GM18861 (cell line): ENCODE measurements at regions not wholly inside any gene's neighbourhood (a gene's known extent, or its start where the extent isn't known, plus 50 kb on each side); places are given as distances from the start of the nearest gene placed in this dataset.

ENCODE experiments used
- ATAC-seq: cut with Tn5 transposase; IDR thresholded peaks from one replicate; pipeline ENCODE4 v1.9.1; 2021; ENCODE audit not compliant: unreplicated experiment

DNA sequence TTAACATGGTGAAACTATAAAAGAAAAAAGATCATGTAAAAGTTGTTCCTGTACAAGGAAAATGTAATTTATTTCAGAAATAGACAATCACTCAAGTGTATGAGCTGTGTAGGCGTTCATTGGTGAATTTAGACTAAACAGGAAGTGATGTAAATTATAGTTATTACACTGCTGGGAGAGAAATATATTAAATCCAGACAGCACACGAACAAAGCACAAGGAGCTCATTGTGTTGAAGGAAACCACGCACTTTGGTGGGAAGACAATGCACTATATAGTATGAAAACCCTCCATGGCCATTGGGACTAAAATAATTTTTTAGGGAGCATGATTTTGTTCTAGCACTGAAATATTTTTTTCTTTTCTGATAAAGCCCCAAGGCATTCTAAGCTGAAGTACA is 450.5 kb downstream of the KLF12 start:
- ATAC-seq = no peak

DNA sequence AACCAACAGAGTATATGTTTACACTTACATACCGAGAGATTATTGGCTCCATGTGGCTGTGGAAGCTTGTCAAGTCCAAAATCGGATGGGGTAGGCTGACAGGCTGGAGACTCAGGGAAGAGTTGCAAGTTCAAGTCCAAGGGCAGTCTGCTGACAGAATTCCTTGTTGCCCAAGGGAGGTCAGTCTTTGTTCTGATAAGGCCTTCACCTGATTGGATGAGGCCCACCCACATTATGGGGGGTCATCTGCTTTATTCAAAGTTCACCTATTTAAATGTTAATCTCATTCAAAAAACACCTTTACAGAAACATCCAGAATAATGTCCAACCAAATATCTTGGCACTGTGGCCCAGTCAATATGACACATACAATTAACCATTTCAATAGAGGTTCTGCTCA is 452.4 kb downstream of the KLF12 start:
- no peak for ATAC-seq

DNA sequence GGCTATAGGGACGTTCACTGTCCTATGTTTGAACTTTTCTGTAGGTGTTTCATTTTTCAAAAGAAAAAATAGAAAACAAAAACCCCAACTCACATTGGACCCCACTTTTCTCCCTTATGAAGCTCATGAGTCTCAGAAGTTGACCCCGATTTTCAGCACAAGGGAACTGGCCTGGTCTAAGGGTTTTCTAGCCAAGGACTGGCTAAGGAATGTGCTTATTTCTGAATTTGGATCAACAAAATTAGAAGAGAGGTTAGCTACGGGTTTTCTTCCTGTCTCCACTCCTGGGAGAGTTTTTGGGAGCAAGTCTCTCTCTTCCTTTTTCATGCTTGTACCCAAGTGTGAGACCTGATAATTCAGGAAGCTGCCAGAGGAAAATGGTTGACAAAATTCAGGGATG is 453.2 kb downstream of the KLF12 start:
- ATAC-seq = no peak

DNA sequence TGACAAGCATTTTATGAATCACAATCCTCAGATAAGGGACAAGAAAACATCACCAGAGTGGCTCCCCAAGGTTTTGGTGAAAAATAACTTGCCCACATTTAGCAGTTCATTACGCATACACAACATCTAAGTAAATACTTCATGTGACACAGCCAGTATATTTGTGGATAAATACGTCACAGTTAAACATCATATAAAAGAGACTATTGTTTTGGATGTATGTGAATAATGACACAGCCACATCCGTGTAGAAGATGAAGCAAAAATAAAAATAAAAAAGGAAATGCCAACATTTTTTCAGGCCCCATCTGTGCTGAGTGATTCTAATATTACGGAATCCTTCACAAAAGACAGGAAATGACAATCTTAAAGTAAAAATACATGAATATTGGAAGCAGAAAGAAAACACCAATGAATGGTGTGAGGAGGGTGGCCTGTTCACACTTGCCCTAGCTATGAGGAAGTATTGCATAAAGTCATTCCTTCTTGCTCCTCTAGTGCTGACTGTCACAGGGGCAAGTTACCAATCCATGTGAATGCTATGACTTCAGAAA is 457.1 kb downstream of the KLF12 start:
- no peak for ATAC-seq

DNA sequence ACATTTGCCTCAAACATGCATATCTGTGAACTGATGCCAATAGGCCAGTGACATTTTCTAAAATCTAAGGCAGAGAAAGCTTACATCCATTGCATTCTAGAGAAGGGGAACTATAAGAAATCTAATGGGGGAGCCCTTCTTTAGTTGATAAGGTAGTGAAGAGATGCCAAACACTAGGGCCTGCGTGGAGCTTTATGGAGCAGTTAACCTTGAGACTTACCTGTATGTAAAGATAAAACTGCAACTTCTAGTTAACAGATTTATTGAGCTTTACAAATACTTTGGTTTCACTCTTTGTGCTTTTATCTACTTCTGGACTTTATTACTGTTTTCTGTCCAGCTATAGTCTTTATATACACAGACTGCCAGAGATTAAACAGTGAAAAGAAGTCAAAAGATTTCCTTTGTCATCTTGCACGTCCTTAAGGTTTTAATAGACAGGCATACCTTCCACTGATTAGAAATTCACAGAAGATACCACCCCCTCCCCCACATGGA is 457.6 kb downstream of the KLF12 start:
- no peak for ATAC-seq

DNA sequence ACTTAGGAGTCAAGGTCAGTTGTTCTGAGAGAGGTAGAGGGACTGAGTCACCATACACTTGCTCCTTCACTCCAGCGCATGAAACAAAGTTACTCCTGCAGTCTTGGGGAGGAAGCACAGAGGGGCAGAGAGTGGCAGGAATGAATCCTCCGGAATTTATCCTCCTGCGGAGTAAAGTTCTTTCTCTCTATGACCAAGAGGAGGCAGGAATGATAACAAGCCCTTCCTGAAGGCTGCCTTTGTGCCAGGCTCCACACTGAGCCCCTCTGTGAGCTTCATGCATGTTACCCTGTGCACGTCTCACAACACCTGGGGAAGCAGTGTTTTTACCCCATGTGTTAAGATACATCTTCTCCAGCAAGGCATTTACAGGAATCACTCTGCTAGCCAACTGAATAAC is 458.4 kb downstream of the KLF12 start:
- no peak for ATAC-seq

DNA sequence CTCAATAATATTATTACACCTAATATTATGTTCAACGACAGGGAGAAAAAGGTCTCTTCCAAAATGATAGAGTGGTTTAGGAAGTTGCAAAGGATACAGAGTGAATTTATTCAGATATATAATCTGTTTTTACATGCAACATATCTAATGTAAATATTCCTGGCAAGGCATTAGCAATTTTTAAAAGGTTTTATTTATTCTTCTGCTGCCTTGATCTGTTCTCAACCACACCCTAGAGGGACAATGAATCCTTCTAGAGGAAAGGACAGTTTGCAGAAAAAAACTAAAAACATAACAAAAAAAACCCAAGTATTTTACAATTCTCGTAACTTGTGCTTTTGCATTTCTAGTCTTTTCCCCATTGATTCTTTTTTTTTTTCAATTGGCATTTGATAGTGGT is 459.6 kb downstream of the KLF12 start:
- ATAC-seq = no peak

DNA sequence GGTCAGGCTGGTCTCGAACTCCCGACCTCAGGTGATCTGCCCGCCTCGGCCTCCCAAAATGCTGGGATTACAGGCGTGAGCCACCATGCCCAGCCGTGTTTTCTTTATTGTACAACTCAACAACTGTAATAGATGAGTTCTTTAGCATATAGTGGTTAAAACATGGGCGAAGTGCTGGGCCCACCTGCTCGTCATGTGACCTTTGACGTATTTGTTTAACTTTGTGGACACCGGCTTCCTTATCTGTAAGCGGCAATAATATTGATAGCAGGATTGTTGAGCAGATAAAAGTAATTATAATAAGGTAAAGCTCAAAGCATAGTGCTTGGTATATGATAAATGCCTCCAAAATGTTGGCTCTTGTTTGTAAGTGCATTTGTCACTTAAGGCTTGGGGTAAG is 460.3 kb downstream of the KLF12 start:
- no peak for ATAC-seq

DNA sequence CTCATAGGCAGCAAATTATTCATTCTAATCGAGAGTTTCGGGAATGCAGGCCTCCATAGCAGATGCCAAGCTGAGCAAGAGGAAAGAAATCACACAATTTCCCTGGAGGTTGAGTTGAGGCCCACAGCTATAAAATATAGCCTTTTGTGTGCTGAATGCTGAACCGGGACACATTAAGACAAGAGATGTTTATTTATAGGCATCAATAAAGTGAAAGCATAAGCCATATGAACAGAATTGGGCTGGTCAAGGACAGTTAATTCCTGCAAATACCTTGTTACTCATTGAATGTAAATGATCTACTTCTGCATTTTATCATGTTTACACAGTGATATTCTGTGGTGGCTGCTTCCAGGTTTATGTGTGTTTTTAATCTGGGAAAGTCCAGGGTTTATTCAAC is 461.7 kb downstream of the KLF12 start:
- no peak for ATAC-seq

DNA sequence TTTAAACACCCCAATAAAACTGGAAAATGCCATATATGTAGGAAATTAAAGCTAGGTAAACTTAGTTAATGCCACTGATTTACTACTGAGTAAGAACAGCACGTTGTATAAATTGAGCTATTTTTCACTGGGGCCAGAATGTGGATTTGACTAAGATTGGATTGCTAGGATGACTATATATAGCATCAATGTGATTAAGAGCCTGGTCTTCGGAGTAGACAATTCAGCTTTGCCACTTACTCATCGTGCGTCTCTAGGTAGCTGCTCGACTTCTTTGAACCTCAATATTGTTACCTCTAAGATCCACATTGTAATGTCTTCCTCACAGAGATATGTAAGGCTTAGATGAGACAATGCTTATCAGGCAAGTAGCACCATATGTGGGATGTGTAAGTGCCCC is 462.5 kb downstream of the KLF12 start:
- no peak for ATAC-seq

DNA sequence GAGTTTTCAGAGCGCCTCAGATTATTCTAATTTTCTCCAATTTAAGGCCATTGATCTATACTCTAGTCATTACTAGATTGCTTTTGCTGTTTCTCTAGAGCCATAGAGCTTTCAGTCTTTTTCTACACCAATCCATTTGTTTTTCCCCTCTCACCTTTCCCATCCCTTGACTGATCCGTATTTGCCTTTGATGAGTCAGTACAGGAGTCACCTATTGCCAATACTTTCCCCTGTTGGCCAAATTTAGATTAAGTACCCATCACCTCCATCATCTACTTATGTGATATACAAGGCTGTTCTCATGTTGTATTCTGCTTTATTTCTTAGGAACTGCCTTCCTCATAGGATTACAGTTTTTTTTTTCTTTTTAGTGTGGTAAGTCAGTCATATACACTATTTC is 463.2 kb downstream of the KLF12 start:
- ATAC-seq = no peak

DNA sequence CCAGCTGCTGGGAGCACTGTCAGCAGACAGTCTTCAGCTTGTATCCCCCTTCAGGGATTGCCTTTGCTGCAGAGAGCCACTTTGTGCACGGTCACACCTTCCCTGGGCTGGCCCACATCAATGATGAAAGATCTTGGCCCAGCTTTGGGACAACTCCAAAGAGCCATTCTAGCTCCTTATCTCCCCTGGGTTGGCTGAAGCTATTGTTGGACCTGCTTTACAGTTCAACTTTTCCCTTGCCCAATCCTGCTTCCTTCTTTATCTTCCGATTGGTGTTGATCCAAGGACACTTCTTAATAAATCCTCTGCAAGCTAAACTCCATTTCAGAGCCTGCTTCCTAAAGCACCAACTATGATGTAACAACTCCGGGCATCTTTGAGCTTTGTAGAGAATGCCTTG is 466.4 kb downstream of the KLF12 start:
- ATAC-seq = no peak

DNA sequence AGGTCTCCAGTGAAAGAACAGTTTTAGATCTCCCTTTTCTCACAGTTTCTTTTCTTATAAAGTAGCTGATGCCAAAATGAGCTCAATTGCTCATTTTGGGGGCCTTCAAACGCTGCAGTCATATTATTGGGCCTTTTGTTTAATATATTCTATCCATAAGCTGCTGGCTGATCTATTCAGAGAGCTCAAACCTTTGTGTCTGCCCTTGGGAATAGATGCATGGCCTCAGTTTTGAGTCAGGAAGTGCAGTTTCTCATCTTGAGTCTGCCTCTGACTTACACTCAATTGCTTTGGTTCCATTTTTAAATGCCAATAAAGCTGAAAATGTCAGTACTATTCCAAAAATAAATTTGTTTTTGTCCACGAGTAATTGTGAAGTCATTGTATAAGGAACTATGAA is 468.9 kb downstream of the KLF12 start:
- no peak for ATAC-seq

DNA sequence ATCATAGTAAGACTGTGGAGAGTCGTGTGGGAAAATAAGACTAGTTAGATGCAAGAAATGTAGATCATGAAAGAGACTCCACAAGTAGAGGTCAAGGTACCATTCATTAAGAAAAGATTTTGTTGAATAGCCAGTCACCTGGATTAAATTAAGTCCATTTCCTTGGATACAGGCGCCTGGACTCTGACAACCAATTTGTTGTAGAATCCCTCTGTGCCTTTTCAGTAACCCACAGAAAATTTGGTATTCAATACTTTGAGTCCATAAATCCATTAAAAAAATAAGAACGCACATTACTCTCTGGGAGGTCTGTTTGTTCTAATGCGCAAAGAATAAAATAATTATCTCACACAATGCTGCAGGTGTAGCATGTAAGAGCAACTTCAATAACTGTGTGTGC is 469.4 kb downstream of the KLF12 start:
- no peak for ATAC-seq

DNA sequence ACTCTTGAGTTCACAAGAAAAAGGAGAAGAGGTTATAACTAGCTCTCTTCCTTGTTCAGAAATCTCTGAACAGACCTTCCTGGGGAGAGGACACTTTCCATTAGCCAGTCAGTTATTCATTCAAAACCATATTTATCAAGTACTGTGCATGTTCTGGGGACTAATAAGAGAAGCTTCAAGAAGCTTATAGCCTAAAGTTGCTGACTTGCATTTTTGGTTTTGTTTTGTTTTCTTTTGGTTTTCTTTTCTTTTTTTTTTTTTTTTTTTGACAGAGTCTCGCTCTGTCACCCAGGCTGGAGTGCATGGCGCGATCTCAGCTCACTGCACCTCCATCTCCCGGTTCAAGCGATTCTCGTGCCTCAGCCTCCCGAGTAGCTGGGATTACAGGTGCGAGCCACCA is 471.4 kb downstream of the KLF12 start:
- ATAC-seq = no peak

DNA sequence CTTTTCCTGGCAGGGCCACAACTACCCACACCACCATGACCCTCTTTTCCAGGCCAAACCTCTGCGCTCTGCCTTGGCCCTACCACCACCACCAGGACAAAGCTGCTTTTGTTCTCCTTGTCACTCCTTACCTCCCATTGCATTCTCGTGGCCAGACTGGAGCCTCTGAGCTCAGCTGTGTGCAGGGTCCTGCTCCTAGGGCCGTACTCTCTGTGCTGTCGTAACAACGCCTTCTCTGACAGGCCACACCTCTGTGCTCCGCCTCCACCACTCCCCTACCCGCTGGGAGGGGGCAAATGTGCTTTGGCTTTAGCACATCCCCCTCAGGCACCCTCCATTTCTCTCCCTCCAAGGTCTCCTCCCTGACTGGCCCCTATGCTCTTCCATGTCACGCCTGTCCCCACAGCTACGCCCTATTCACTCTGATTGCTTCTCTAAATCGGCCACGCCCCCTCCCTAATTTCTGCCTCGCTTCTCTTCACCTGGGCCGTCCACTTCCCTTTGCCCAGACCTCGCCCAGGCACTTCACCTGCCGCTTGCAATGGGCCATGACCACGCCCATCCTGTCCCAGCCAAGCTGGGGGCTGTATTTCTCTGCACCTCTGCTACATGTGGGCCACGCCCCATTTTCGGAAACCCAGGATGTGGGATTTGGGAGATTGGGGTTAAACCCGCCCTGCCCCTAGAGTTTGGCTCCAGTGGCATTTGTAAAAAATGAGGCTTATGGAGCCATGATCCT is 472.3 kb downstream of the KLF12 start:
- ATAC-seq = no peak

DNA sequence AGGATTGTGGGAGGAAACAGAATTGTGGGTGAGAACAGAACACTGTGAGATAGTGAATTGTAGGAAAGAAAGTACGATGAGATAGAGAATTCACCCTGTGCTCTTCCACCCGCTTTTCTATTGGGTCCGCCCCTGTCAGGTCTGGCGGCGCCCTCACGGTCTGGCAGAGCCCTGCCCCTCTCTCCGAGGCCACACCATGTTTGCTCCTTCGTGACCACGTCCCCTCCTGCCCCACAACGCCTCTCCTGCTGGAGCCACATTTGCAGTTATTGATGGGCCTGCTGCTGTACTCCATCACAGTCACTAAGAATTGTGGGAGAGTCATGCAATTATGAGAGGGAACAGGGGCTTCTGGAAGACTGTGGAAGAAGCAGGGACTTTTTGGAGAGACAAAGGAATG is 473.1 kb downstream of the KLF12 start:
- ATAC-seq = no peak

DNA sequence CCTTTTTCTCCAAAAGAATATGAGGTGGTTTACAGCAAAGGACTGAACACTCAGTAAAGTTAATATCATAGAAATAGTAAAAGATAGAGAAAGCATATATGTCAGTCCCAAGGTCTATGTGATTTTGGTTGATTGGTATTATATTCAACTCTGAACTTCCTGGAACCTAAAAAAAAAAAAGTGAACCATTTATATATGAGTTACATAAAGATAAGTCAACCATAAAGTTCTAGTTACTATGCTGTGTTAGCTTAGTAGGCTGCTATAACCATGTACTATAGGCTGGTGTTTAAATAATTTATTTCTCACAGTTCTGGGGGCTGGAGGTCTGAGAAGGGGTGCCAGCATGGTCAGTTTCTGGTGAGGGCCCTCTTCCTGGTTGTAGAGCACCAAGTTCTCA is 475.6 kb downstream of the KLF12 start:
- ATAC-seq = no peak

DNA sequence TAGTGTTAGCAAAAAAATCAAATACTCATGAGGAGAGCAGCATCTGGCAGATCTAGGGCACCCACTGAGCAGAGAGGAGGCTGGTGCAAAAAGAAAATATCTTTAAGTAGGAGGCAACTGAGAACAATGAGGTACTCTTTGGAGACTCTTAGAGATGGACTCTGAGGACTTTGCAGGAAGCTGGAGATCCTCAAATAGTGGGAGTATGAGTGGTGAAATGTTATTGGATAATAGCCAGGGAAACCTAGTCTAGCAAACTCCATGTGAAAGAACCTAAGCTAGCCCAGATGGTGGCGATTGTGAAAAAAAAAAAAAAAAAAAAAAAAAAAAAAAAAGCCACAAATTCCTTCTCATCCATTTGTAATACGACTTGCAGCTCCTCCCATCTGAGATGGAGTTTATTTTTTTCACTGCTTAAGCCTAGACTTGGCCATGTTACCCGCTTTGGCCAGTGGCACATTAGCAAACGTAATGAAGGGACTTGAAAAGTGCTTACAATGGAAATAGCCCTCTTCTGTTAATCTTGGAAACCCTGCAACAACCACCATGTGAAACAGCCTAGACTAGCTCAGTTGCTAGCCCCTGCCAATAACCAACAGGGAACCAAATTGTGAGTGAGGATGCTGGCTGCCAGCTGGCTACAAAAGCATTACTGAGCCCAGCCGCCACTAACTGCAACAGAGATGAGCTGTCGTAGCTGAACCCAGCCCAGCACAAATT is 476.2 kb downstream of the KLF12 start:
- no peak for ATAC-seq

DNA sequence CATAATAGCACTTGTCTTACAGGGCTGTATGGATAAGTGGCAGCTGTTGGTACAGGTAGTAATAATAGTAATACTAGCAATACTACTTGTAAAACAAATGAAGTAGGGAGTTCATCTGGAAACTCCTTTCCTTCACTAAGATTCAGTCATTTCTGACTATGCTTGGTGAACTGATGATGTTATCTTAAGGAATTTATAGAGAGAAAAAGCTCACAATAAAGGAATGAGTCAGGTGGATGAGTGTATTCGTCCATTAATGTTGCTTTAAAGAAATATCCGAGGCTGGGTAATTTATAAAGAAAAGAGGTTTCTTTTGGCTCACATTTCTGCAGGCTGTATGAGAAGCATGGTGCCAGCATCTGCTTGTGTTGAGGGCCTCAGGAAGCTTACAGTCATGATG is 477.3 kb downstream of the KLF12 start:
- no peak for ATAC-seq

DNA sequence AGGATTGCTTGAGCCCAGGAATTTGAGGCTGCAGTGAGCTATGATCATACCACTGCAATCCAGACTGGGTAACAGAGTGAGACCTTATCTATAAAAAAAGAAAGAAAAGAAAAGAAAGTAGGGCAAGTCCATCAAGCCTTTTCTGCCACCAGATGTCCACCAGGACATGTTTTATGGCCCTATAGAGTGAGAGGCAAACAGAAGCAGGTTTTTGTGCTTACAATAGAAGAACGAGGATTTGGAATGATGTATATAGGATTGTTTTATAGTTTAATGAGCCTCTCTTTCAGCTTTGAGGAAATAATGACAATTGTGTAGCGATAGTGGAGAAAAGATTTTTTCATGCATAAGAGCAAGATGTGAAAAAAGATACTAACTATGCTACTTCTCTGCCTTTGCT is 480.5 kb downstream of the KLF12 start:
- ATAC-seq = no peak

DNA sequence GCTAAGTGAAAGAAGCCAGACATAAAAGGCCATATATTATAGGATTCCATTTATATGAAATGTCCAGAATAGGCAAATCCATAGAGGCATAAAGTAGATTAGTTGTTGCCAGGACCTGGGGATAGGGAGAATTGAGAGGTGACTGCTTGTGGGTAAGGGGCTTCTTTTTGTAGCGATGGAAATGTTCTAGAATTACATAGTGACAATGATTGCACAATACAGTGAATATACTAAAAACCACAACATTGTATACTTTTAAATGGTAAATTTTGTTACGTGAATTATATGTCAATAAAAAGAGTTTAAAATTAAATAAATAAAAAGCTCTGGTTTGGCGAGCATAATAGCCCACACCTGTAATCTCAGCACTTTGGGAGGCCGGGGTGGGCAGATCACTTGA is 486.8 kb downstream of the KLF12 start:
- no peak for ATAC-seq
